ENCODE measurements at regions not wholly inside any gene's neighbourhood (a gene's known extent, or its start where the extent isn't known, plus 50 kb on each side); places are given as distances from the start of the nearest gene placed in this dataset.

GRCh38 chr4:63526251-63526650, 883.0 kb downstream of the TECRL start:
- TF ChIP-seq CTCF (conservative IDR thresholded peaks at IDR 0.05), result no peak
- peaks cover 6% of the 10 kb centered on the region for H3K9me3 Mint-ChIP-seq
- H3K4me1 Mint-ChIP-seq, result no peaks in the 10 kb centered on the region
- H3K27me3 Mint-ChIP-seq (ENCODE audit: low read depth), result no peaks in the 10 kb centered on the region
- no peak overlapping the region for H3K4me3 Mint-ChIP-seq
- H3K36me3 Mint-ChIP-seq (ENCODE audit: low read depth), result peaks cover 3% of the 10 kb centered on the region
- no peak overlapping the region for H3K27ac Mint-ChIP-seq (ENCODE audit: unreplicated experiment)
- no peak for DNase-seq (ENCODE audit: low read depth, low spot score)

- no peak for TF ChIP-seq CTCF (conservative IDR thresholded peaks at IDR 0.05)
- no peaks in the 10 kb centered on the region for H3K27me3 Mint-ChIP-seq (ENCODE audit: low read depth)
- no peaks in the 10 kb centered on the region for H3K4me1 Mint-ChIP-seq
- no peak overlapping the region for H3K27ac Mint-ChIP-seq (ENCODE audit: unreplicated experiment)
- peaks cover 5% of the 10 kb centered on the region for H3K36me3 Mint-ChIP-seq (ENCODE audit: low read depth)
- H3K4me3 Mint-ChIP-seq, result no peak overlapping the region
- H3K9me3 Mint-ChIP-seq, result peaks cover 6% of the 10 kb centered on the region
- DNase-seq (ENCODE audit: low read depth, low spot score), result no peak
These were observed 884.5 kb downstream of the TECRL start for GRCh38 chr4:63524764-63525163.

GRCh38 chr4:63505714-63506460, 903.4 kb downstream of the TECRL start:
- Mint-ChIP-seq H3K4me3 (no peak overlapping the region), H3K4me1 (no peaks in the 10 kb centered on the region), H3K9me3 (peaks cover 4% of the 10 kb centered on the region), H3K27me3 (ENCODE audit: low read depth) (no peaks in the 10 kb centered on the region), H3K27ac (ENCODE audit: unreplicated experiment) (no peak overlapping the region), H3K36me3 (ENCODE audit: low read depth) (no peaks in the 10 kb centered on the region)
- TF ChIP-seq CTCF (conservative IDR thresholded peaks at IDR 0.05), result no peak
- no peak for DNase-seq (ENCODE audit: low read depth, low spot score)

GRCh38 chr4:63493265-63493664, 916.0 kb downstream of the TECRL start:
- TF ChIP-seq CTCF (conservative IDR thresholded peaks at IDR 0.05), result no peak
- Mint-ChIP-seq H3K4me1 (no peaks in the 10 kb centered on the region), H3K4me3 (no peak overlapping the region), H3K27me3 (ENCODE audit: low read depth) (no peaks in the 10 kb centered on the region), H3K36me3 (ENCODE audit: low read depth) (no peaks in the 10 kb centered on the region), H3K9me3 (no peaks in the 10 kb centered on the region), H3K27ac (ENCODE audit: unreplicated experiment) (no peak overlapping the region)
- DNase-seq (ENCODE audit: low read depth, low spot score), result no peak

GRCh38 chr4:63492515-63492914, 916.7 kb downstream of the TECRL start:
- TF ChIP-seq CTCF (conservative IDR thresholded peaks at IDR 0.05), result no peak
- Mint-ChIP-seq H3K27me3 (ENCODE audit: low read depth) (no peaks in the 10 kb centered on the region), H3K4me1 (no peaks in the 10 kb centered on the region), H3K27ac (ENCODE audit: unreplicated experiment) (no peak overlapping the region), H3K36me3 (ENCODE audit: low read depth) (no peaks in the 10 kb centered on the region), H3K4me3 (no peak overlapping the region), H3K9me3 (no peaks in the 10 kb centered on the region)
- no peak for DNase-seq (ENCODE audit: low read depth, low spot score)

Data from neural crest cell (in vitro differentiated cells).